CD4-positive, alpha-beta T cell treated with Interleukin-1 beta for 1 hour (primary cell): ENCODE measurements at regions not wholly inside any gene's neighbourhood (a gene's known extent, or its start where the extent isn't known, plus 50 kb on each side); places are given as distances from the start of the nearest gene placed in this dataset.
"Not testable (repeated sequence)": the region's sequence is repeated elsewhere in the genome, so short reads cannot be mapped to it uniquely, and the experiment has no call there.

Experiments used
- DNase-seq, 2 donors: peaks; one replicate each; pipeline ENCODE4 v3.0.0-alpha.2; 2020 to 2022

- no peak for DNase-seq
These were observed 171.4 kb upstream of the NPY2R start for GRCh38 chr4:155037031-155037430.

- no peak for DNase-seq
These were observed 170.0 kb upstream of the NPY2R start for GRCh38 chr4:155038459-155038858.

DNA sequence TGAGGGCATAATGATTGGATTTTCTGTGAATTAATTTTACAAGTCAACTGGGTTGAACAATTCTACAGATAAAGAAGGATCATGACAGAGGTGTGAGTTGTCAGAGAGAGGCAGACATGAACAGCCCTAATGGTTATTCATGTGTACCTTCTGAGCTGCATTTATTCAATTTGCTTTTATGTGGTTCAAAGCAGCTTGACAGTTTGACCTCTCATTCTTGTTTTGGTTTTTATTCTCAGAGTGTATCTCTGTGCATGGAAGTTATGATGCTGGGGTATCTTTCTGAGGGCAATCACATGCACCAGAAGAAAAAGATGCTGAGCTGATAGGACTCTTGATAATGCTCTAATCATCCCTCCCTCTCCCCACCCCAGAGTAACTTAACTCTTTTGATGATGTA is 169.3 kb upstream of the NPY2R start:
- DNase-seq = no peak

DNA sequence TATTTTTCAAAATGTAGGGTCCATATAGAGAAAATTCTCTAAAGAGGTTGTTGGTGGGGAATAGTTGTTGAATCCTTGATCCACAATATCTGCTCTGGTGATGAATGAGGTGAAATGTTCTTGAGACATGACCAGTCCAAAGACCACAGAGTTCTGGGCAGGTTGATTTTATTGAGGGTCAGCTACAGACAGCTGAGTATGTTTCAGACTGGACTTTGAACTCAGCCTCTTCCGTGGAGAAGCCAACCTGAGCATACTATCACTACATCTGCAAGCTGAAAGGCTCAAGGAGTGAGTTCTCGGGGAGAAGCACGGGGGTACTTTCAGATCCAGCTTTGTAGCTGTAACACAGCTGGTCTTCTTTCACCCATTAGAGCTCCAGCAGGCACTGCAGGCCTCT is 168.4 kb upstream of the NPY2R start:
- no peak for DNase-seq

- no peak for DNase-seq
These were observed 166.4 kb upstream of the NPY2R start for GRCh38 chr4:155042014-155042413.

DNA sequence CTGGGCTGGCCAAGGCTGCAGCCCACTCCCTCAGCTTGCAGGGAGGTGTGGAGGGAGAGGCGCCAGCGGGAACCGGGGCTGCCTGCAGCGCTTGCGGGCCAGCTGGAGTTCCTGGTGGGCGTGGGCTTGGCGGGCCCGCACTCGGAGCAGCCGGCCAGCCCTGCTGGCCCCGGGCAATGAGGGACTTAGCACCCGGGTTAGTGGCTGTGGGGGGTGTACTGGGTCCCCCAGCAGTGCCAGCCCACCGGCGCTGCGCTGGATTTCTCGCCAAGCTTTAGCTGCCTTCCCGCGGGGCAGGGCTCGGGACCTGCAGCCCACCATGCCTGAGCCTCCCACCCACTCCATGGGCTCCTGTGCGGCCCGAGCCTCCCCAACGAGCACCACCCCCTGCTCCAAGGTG is 164.2 kb upstream of the NPY2R start:
- not testable (repeated sequence) for DNase-seq

- no peak for DNase-seq
These were observed 160.7 kb upstream of the NPY2R start for GRCh38 chr4:155047755-155048154.

GRCh38 chr4:155054042-155054441 is 154.4 kb upstream of the NPY2R start:
- DNase-seq = not testable (repeated sequence)

DNA sequence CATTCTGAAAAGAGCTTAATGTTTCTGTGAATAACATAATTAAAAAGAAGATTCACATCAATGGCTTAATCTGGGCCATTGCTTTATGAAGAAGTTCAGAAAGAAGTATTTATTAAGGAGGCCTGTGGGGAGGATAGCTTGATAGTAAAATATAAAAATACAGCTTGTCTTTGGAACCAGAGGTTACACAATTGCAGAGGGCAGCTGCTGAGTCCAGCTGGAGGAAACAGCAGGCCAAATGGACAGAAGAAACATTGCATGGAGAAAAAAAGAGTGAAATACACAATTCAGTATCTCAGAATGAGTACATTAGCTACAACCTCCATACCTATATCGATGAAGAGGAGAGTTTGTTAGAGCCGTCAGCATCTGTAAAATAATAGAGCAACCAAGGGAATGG is 148.0 kb upstream of the NPY2R start:
- no peak for DNase-seq

GRCh38 chr4:155060873-155061272 is 147.6 kb upstream of the NPY2R start:
- no peak for DNase-seq

GRCh38 chr4:155062948-155063347 is 145.5 kb upstream of the NPY2R start:
- no peak for DNase-seq

DNA sequence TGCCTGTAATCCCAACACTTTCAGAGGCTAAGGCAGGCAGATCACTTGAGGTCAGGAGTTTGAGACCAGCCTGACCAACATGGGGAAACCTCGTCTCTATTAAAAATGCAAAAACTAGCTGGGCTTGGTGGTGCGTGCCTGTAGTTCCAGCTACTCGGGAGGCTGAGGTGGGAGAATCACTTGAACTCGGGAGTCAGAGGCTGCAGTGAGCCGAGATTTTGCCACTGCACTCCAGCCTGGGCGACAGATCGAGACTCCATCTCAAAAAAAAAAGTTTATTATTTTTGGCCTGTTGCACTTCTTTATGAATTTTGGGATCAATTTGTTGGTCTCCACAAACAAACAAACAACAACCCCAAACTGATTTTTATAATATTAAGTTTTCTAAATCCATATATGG is 143.5 kb upstream of the NPY2R start:
- not testable (repeated sequence) for DNase-seq

DNA sequence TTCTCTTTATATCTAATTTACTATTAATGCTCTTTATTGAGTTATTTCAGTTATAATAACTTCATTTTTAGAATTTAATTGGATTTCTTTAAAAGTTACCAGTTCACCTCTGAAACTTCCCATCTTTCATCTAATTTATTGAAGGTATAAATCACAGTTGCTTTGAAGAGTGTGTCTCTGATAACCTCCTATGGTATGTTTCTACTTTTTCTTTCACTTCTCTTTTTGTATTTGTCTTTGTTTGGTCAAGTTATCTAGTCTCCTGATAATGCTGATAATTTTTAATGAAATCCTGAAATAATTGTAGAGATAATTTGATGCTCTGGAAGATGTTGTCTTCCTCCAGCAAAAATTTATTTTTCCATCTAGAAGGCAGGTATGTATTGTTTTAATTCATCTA is 141.6 kb upstream of the NPY2R start:
- no peak for DNase-seq

DNA sequence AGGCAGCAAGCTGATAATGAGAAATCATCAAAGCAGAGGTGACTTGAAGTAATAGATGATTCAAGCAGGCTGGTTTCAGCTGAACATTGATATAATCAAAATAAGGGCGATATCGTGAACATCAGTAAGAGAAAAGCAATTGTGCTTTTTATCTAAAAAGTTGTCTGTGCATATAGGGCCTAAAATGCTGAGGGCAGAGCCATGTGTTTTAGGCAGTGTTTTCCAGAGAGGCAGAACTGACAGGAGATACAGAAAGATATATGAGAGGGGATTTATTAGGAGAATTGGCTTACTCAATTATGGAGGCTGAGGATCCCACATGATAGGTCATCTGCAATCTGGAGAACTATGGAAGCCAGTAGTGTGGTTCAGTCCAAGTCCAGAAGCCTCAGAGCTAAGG is 136.5 kb upstream of the NPY2R start:
- no peak for DNase-seq

GRCh38 chr4:155072417-155072816 is 136.0 kb upstream of the NPY2R start:
- DNase-seq = no peak

- DNase-seq = no peak
These were observed 134.6 kb upstream of the NPY2R start for GRCh38 chr4:155073852-155074251.

DNA sequence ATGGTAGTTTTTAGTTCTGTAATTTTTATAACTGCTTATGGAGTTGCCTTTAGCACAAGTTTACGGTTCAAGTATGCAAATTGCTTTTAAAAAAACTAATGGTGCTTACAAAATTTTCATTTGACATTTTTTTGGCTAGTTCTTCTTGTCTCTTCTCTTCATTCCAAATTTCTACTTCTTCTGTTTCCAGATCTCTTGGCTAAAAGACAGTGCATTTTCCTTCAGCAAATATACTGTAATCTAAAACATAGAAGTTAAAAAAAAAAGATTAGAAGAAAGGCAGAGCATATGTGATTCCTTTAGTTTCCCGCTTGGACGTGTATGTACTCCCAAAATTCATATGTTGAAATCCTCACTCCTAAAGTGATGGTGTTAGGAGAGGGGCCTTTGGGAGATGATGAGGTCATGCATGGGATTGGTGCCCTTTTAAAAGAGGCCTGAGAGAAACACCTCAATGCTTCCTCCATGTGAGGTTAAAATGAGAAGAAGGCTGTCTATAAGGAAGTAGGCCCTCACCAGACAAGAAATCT is 132.1 kb upstream of the NPY2R start:
- DNase-seq = no peak

- no peak for DNase-seq
These were observed 130.8 kb upstream of the NPY2R start for GRCh38 chr4:155077452-155078229.

- no peak for DNase-seq
These were observed 128.6 kb upstream of the NPY2R start for GRCh38 chr4:155079871-155080270.

- DNase-seq = no peak
These were observed 127.2 kb upstream of the NPY2R start for GRCh38 chr4:155081222-155081621.

DNA sequence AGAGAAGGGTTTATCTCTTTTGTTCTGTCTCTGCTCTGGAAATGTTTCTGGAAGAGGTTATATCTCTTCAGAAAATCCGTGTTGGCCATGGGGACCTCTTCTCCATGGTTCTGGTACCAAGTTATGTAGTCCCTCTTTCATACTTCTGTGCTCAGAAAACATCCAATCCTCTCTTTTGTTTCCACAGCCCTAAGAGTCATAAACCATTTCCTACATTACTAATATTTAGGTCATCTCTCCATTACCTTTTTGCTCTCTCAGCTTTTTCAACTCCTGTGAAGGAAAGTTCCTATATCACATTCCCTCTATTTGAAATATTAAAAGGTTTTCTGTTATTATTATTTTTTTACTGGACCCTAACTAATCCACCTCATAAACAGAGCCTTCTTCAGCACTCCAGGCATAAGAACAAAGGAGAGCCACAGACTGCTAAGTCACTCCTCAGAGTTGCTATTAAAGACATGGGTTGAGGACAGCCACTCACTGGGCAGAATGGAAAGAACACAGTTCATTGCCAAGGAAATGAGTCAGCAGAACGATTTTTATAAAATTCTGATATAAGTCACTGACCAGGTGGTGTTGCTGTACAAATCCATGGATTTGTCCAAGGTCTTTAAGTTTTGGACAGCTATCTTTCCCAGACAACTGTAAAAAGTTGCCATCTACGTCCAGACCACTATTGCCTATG is 122.4 kb upstream of the NPY2R start:
- DNase-seq = no peak

- no peak for DNase-seq
These were observed 114.1 kb upstream of the NPY2R start for GRCh38 chr4:155094201-155094820.

- DNase-seq = no peak
These were observed 109.2 kb upstream of the NPY2R start for GRCh38 chr4:155099231-155099630.

DNA sequence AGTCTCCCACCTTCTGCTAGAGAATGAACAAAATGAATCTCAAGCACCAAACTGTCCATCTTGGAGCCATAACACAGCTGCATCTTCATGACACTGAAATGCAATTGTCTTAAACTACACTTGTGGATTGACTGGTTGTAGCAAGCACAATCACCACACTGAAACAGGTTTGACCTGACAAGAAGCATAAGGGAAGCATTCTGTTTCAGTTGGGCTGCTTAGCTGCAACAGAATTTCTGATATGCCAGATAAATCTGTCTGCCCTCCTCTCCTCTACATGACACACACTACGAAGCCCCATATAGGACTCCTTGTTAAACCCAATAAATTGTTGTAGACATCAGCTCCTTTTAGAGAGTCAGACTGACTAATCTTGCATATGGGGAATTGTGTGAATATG is 101.8 kb upstream of the NPY2R start:
- DNase-seq = no peak
